GM18858 (cell line): ENCODE measurements at regions not wholly inside any gene's neighbourhood (a gene's known extent, or its start where the extent isn't known, plus 50 kb on each side); places are given as distances from the start of the nearest gene placed in this dataset.

Source experiments
- ATAC-seq: cut with Tn5 transposase; IDR thresholded peaks from one replicate; pipeline ENCODE4 v1.9.1; 2021; ENCODE audit not compliant: unreplicated experiment

DNA sequence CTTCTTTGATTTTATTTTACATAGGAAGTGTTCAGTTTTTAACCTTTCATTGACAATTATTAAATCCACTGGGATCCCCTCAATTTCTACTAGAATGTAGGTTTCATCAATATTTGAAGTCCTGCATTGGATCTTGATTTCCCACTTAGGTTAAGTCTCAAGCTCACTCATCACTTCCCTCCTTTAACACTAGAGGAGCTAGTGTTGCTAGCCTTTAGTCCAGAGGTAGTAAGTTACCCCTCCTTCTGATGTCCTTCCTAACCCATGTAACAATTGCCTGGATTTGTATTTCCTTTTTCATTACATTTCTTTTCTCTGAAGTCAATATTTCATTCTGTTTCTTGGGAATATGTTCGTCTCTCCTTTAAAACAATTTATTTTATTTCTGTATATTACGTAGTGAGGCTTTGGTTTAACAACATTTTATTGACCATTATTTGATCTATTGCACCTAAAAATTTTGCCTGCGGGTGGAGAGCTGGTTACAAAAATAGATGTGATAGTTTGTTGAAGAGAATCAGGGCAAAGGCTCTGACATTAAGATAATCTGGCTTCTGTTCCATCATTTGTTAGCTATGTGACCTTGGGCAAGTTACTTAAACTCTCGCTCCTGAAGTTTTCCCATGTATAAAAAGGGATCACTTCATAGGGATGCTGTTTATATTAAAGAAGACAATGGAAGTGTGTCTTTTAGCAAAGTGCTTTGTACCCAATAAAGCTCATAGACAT lies 833.0 kb downstream of the SLC4A3 start:
- ATAC-seq: no peak

DNA sequence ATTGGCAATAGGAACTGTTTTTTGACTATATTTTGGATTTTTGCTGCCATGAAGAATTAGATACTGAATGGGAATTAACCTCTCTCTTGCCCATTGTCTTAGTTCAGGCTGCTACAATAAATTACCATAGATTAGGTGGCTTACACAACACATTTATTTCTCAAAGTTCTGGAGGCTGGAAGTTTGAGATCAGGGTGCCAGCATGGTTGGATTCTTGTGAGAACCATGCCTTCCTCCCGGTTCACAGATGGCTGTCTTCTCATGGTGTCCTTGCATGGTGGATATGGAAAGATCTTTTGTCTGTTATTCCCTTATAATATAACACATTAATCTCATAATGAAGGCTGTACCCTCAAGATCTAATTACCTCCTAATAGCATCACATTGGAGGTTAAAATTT lies 836.4 kb downstream of the SLC4A3 start:
- ATAC-seq: no peak

DNA sequence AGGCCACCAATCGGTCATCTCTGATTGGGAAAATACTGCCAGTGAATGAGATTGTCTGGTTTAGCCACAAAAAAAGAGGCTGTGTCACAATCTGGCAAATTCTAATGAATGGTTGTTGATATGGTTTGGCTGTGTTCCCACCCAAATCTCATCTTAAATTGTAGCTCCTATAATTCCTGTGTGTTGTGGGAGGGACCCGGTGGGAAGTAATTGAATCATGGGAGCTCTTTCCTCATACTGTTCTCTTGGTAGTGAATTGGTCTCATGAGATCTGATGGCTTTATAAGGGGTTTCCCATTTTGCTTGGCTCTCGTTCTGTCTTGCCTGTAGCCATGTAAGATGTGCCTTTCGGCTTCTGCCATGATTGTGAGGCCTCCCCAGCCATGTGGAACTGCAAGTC lies 838.3 kb downstream of the SLC4A3 start:
- no peak for ATAC-seq

DNA sequence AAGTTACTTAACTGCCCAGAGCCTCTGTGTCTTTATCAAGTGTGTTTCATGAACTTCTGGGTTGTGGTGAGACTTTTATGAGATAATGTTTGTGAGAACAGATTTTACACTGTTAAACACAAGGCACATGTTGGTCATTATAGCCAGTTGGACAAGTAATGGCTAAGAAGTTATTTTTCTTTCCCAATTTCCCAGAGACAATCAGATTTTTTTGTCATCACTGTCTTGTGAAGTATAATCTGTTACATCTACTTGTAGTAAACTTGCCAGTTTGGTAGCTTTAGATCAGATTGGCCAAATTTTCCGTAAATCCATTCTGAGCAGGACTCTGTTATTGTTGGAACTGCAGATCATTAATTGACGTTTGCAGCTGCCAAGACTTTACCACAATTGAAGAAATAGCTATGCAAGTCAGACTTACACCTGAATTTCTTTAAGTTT lies 838.8 kb downstream of the SLC4A3 start:
- ATAC-seq: no peak

DNA sequence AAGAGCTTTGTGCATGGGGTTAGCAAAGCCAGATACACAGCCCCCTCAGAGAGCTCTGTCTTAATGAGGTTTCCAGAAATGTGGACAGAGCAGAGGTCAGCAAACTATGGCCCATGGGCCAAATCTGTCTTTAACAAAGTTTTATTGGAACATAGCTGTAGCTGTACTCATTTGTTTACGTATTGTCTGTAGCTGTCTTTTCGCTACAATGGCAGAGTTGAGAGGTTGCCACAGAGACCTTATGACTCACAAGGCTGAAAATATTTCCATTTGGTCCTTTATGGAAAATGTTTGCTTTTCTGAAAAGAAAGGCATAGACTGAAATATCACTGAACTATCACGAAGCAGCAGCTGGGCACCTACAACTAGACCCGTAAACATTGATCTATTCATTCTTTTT lies 841.8 kb downstream of the SLC4A3 start:
- no peak for ATAC-seq

DNA sequence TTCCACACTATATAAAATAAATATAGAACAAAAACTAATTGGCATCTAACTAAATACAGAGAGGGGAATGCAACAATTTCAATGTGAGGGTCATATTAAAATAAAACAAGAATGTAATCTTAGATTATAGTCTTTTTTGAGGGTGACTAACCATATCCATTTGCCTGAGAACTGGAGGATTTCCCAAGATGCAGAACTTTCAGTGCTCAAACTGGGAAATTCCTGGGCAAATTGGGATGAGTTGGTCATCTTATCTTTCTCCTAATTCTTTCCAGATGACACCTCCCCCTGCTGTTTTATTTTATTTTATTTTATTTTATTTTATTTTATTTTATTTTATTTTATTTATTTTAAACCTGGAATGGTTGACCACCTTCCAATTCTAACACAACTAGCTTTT lies 846.2 kb downstream of the SLC4A3 start:
- no peak for ATAC-seq

DNA sequence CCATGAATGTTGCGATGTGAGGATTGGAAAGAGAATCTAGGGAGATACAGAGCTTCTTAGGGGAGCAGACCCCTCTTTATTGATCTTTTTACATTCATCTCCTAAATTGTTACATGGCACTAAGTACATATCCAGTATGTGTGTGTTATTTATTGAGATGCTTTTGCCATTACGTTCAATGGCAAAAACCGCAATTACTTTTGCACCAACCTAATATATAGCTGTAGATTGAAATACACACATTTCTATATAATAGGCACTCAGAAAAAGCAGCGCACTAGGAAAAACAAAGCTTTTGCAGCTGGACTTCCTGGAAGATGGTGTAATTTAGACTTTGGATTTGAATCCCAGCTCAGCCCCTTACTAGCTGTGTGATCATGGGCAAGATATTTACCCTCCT lies 849.4 kb downstream of the SLC4A3 start:
- ATAC-seq: no peak

DNA sequence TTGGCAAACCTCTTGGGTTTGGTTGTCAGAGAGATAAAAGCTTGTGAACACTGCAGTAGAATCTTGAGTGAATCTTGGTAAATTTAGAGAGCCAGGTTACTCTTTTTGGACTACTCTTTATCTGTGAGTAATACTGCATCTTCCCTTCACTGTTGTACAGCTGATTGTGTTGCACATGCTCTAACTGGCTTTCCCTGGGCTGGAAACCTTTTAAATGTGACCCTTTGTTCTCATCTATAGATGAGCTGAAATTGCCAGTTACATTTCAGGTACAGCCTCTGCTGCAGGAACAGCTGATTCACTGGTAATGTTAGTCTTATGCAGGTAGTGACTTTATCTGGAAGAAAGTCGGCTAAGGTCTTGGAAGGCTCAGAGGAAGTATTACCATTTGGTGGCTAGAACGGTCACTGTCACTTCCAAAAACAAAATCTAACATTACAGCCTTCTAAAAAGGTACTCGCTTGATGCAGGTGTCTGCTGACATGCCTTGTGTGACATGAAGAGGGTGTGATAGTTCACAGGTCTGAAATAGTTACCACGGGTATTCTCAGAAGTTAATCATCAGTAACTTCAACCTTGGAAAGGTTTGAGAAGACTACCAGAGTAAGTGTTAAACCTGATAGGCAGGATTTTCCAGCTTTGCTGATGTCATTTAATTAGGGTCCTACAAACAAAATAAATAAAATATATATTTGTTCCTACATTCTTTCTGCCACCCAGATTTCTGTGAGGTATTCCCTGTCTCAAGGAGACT lies 851.1 kb downstream of the SLC4A3 start:
- ATAC-seq: no peak

DNA sequence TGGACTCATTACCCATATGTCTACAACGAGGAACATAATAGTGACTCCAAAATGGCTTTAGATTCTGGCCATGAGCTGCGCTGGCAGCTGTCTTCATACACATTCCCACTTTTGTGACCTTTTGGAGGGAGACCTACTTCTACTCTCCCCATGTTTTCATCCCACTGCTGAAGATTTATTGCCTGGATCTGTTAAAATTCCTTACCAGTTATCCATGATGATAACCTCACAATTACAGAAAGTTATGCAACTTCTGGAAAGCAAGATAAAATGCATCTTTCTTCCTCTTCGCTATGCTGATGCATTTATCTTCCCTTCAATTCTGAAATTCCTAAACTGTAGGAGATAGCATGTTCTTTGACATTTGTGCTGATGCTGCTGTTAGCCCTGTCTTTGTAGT lies 855.3 kb downstream of the SLC4A3 start:
- ATAC-seq: no peak

DNA sequence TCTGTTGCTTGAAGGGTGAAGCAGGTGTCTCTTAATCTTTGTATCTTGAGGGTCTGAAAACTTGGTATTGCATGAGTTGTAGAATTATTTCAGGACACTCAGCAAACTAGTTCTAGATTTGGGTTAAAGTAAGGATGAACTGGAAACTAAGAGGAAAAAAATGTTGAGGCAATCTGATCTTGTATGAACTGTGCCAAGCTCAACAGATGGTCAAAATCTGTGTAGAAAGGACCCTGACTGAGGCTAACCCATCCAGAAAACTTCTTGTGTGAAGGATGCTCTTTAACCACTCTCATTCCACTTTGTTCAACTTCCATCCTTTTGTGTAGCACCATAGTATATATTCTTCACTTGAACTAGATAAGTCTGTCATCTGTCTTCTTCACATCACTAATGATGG lies 861.7 kb downstream of the SLC4A3 start:
- ATAC-seq: no peak

DNA sequence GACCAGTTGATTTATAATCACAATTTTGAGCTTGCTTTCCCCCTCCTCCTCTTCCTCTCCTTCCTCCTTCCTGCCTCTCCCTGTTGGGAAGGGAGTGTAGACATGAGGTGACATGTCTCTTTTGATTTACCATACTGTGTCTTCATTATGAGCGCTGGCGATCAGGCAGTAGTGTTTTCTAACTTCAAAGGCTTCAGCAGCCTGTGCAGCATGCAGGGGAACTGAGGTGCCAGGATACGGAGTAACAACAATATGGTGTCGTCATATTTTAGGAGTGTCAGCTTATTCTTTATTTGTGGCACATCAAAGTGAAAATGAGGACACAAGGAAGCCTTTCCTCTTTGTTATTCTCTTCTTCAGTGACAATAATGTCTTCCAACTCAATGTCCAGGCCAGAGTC lies 864.2 kb downstream of the SLC4A3 start:
- ATAC-seq: no peak

DNA sequence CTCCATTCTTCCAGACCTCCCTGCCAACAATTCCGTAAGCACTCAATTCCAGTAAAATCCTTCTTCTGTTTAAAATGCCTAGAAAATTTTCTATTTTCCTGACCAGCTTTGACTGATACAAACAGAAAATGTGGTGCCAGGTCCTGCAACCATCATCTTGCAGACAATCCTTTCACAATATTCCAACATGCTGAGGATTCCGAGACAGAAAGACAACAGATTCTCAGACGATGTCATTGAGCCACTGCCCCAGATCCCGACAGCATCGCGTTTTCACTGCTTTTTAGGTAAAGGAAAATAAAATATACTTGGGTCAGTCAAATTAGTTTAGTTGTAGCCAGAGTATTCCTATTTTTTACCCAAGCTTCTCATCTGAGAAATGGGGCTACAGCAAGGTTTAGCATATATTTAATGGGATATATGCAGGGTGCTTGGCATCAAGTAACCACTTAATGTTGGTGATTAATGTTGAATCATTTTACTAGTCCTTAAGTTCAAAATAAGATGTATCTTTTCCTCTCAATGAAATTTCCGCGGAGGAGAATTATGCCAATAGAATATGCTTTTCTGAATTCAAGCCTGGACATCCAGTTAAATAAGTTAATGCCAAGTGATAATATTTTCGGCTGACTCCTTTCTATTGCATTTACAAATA lies 866.6 kb downstream of the SLC4A3 start:
- no peak for ATAC-seq

DNA sequence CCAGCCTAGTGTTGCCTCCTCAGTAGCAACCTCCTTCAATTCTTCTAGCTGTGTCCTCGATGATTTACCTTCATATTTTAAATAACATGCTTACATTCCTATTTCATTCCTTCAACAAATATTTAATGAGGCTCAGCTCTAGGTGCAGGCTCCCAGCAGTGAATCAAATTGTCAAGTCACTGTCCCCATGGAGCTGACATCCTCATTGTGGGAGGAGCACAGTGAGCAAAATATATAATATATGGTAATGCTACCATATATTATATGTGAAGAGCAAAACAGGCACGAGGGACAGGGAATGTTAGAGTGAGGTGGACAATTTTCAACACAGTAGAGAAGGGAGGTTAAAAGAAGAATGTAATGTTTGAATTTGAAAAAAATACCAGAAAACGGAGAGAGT lies 869.1 kb downstream of the SLC4A3 start:
- ATAC-seq: no peak

DNA sequence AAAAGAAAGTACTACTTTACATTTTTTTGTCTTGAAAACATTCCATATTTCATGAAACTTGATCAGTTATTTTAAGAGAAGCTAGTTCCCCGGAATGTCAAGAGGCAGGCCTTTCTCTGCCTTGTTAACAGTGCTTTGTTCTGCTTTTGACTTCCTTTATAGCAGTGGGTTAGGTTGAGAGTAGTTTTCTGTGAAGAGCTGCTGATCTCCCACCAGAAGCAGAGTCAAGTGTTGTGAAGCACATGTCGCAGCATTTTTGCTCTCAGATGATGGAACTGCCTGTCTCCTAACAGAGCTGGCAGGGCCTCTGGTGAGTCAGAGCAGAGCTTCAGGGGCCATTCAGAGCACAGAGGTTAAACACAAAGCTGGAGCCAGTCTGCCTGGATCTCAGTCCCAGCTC lies 871.8 kb downstream of the SLC4A3 start:
- ATAC-seq: no peak

DNA sequence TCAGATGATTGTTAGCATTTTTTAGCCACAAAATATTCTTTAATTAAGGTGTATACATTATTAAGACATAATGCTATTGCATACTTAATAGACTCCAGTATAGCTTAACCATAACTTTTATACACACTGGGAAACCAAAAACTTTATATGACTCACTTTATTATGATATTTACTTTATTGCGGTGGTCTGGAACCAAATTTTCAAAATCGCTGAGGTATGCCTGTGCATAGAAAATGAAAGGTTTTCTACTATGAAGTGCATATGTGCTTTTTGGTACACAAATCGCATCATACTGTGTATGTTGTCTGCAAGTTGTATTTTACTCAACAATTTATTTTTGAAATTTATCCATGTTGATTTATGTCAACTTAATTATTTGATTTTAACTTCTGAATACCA lies 875.1 kb downstream of the SLC4A3 start:
- no peak for ATAC-seq

DNA sequence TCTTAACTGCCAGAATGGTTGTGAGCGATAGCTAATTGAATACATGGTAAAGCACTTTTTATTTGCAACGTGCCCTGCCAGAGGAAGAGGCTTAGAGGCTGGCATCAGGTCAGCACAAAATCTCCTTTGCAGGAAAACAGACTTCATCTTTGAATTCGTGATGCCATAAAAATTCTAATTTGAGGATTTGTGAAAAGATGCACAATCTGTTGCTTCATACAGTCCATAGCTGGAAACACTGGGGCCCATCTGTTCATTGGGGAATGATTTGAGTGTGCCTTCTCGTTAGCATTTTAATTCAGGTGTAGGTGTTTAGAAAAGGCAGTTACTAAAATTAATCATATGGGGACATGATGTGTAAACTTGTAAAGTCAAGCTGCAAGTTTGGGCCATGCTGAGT lies 876.0 kb downstream of the SLC4A3 start:
- ATAC-seq: no peak

DNA sequence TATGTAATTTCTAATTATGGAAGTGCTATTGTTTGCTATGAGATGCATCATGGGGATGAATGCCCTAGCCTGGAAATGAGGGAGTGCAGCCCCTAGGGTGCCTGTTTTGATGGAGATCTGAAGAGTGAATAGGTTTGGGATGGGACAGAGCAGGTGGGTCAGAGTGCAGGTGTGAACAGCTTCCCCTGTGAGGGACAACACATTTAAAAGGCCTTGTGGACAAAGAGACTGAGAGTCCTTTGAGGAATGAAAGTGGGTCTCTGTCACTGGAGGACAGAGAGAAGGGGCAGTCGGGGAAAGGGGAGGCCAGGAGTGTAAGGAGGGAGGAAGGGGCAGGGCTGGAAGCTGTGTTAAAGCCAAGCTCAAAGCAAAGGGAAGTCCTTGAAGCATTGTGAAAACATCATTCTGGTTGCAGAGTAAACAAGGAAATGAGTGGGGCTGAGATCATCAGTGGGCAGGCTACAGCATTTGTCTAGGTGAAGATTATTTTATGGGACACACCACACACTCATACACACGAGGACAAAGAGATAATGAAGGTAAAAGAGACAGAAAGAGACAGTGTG lies 877.6 kb downstream of the SLC4A3 start:
- no peak for ATAC-seq

DNA sequence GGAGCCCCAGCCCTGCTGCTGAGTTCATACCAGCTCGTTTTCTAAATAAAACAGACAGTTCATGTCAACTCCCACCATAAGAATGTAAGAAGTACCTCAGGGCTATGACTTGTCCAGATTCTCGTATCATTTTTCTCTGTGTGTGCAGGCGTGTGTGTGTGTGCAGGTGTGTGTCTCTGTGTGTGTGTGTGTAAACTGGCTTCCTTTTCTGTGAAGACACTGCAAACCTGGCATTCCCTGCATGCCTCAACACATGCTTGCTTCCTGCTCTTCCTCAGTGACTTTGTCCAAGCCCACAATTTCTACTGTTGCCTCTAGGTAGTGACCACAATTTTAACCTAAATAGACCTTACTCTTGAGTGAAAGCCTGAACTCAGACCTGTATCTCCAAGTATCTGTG lies 879.0 kb downstream of the SLC4A3 start:
- ATAC-seq: no peak

DNA sequence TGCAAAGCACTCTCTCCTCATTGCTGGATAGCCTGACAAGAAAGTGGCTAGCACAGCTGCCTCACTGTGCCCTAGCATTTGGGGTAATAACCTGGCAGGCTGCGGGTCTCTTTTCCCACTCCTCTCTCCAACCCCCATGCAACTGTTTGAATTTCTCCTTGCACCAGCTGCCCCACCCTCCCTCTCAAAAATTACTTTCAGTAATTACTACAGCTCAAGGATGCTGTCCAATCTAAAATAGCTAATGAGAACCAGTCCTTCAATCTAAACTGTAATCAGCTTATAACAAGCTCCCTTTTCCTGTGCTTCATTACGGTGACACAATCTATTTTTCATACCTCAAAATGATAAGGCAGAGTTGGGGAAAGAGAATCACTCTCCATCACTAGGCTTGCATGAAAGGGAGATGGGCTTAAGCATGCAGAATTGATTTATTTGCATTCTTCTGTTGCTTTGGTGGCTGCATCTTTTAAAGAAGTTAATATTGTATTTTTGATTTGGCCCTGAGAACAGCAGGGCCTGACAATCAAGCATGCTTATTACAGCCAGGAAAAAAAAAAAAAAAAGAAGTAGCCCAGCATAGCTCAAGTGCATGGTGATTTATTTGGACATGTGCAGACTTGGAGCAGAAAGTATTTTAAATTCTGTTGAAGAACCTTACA lies 881.8 kb downstream of the SLC4A3 start:
- ATAC-seq: no peak

DNA sequence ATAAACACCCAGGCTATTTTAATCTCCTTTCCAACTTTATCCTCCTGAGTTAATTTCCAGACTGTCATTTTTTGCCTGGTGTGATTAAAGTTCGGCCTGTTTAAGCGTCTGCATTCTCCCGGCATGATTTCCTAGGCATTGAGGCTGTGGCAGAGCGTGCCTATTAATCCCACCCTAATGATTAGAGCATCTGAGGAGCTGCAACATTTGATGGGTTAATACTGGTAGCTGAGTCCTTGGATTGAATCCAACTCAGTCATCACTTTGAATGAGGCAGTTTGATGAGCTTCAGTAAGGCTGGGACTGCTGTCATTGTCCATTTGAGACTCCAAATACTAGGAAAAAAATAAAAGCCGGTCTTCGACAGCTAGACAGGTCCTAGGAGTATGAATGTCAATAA lies 882.5 kb downstream of the SLC4A3 start:
- ATAC-seq: no peak

DNA sequence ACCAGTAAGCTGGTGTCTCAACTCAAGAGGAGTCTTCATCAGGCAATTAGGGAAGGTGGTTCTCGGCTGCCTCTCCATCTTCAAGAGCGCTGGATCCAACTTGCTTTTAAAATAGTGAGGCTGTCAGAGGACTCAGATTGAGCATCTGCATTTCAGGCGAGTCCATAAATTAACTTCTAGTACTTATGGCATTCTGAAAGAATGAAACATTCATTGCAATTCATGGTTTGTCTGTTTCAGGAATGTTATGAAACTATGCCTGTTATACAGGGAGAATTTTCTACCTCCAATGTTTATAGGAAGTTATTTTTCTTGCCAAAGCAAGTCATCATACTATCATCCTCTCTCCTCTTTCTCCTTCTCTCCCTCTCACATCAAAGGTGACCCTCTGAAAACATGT lies 883.2 kb downstream of the SLC4A3 start:
- ATAC-seq: no peak
